WTC11 (cell line): ENCODE measurements at regions not wholly inside any gene's neighbourhood (a gene's known extent, or its start where the extent isn't known, plus 50 kb on each side); places are given as distances from the start of the nearest gene placed in this dataset.

Experiments
- ATAC-seq: fragments of 200-7000 bp; cut with Tn5 transposase; 2 replicates; pipeline ENCODE4 v1.10.0; 2021; ENCODE audit warnings: mild to moderate bottlenecking, moderate library complexity
- CTCF ChIA-PET: fragments of 300-600 bp; sonication (Branson Sonifier 250); formaldehyde crosslinking; loops from one replicate; lab custom pipeline; 2021; ENCODE audit warnings: antibody characterized with exemption; lab: Charles Lee
- POLR2A ChIA-PET: fragments of 350-600 bp; sonication (Branson Sonifier 250); formaldehyde crosslinking; loops from one replicate; lab custom pipeline; 2021; ENCODE audit warnings: antibody characterized with exemption; lab: Charles Lee
- DNase-seq: peaks from one replicate; pipeline ENCODE4 v3.0.0; 2021; ENCODE audit warnings: low spot score
- H3K27ac Mint-ChIP-seq: 2 replicates; pipeline ENCODE4 v1.8.0; 2021; ENCODE audit warnings: mixed read lengths
- H3K27me3 Mint-ChIP-seq: 2 replicates; pipeline ENCODE4 v1.8.0; 2021; ENCODE audit warnings: low read depth, mild to moderate bottlenecking, moderate library complexity, mixed read lengths
- H3K36me3 Mint-ChIP-seq: 2 replicates; pipeline ENCODE4 v1.8.0; 2021; ENCODE audit warnings: mixed read lengths
- H3K4me1 Mint-ChIP-seq: 2 replicates; pipeline ENCODE4 v1.8.0; 2022; ENCODE audit warnings: mixed read lengths
- H3K4me3 Mint-ChIP-seq: 2 replicates; pipeline ENCODE4 v1.8.0; 2021; ENCODE audit warnings: mild to moderate bottlenecking, moderate library complexity, mixed read lengths
- H3K9me3 Mint-ChIP-seq: 2 replicates; pipeline ENCODE4 v1.8.0; 2021; ENCODE audit warnings: mixed read lengths
- AFF4 ChIP-seq: sonication (generic); formaldehyde crosslinking; IDR thresholded peaks from 2 replicates; pipeline ENCODE4 v1.8.1; 2023; ENCODE audit warnings: mild to moderate bottlenecking, missing genetic modification reagents, borderline replicate concordance
- ATF6 ChIP-seq: sonication (generic); formaldehyde crosslinking; IDR thresholded peaks from 2 replicates; pipeline ENCODE4 v1.8.1; 2023; ENCODE audit warnings: mild to moderate bottlenecking, missing genetic modification reagents
- CREM ChIP-seq: sonication (generic); formaldehyde crosslinking; IDR thresholded peaks from 2 replicates; pipeline ENCODE4 v1.8.1; 2022; ENCODE audit warnings: mild to moderate bottlenecking, missing genetic modification reagents, moderate library complexity
- ETV6 ChIP-seq: sonication (generic); formaldehyde crosslinking; IDR thresholded peaks from 2 replicates; pipeline ENCODE4 v1.8.1; 2022; ENCODE audit warnings: mild to moderate bottlenecking, missing genetic modification reagents
- FOXP1 ChIP-seq: sonication (generic); formaldehyde crosslinking; IDR thresholded peaks from 2 replicates; pipeline ENCODE4 v1.8.0; 2022; ENCODE audit warnings: missing genetic modification reagents, mild to moderate bottlenecking, moderate library complexity, borderline replicate concordance
- GABPB1 ChIP-seq: sonication (generic); formaldehyde crosslinking; IDR thresholded peaks from 2 replicates; pipeline ENCODE4 v1.8.1; 2023; ENCODE audit warnings: mild to moderate bottlenecking, missing genetic modification reagents
- JUN ChIP-seq: sonication (generic); formaldehyde crosslinking; IDR thresholded peaks from 2 replicates; pipeline ENCODE4 v1.8.0; 2023; ENCODE audit warnings: mild to moderate bottlenecking, missing genetic modification reagents
- KAT7 ChIP-seq: sonication (generic); formaldehyde crosslinking; IDR thresholded peaks from 2 replicates; pipeline ENCODE4 v1.8.1; 2023; ENCODE audit warnings: missing genetic modification reagents, mild to moderate bottlenecking, borderline replicate concordance
- MLX ChIP-seq: sonication (generic); formaldehyde crosslinking; IDR thresholded peaks from 2 replicates; pipeline ENCODE4 v1.8.1; 2023; ENCODE audit warnings: mild to moderate bottlenecking, missing genetic modification reagents, moderate library complexity
- SP1 ChIP-seq: sonication (generic); formaldehyde crosslinking; conservative IDR thresholded peaks from 2 replicates; pipeline ENCODE4 v1.8.1; 2022; ENCODE audit warnings: missing genetic modification reagents
- STAT6 ChIP-seq: sonication (generic); formaldehyde crosslinking; conservative IDR thresholded peaks from 2 replicates; pipeline ENCODE4 v1.8.1; 2023; ENCODE audit warnings: mild to moderate bottlenecking, low read depth, missing genetic modification reagents, moderate library complexity
- USF1 ChIP-seq: sonication (generic); formaldehyde crosslinking; IDR thresholded peaks from 2 replicates; pipeline ENCODE4 v1.8.0; 2022; ENCODE audit warnings: mild to moderate bottlenecking, missing genetic modification reagents
- ZNF532 ChIP-seq: fragments of 250-450 bp; sonication (Bioruptor Pico); IDR thresholded peaks from 2 replicates; pipeline ENCODE4 v1.9.0; 2021; ENCODE audit warnings: mild to moderate bottlenecking, borderline replicate concordance
- ZSCAN18 ChIP-seq: fragments of 250-450 bp; sonication (Bioruptor Pico); IDR thresholded peaks from 2 replicates; pipeline ENCODE4 v2.1.2; 2022; ENCODE audit warnings: mild to moderate bottlenecking, moderate library complexity

- TF ChIP-seq KAT7 (CRISPR knock-in tag) (no peak), USF1 (CRISPR knock-in tag) (no peak), ATF6 (CRISPR knock-in tag) (no peak)
These were observed 72.3 kb upstream of the SNTG2 start (continued) for GRCh38 chr2:878245-878930.

GRCh38 chr2:877747-878146 is 72.9 kb upstream of the SNTG2 start:
- Mint-ChIP-seq H3K27ac (no peak overlapping the region), H3K27me3 (peaks cover 57% of the 10 kb centered on the region), H3K4me3 (no peak overlapping the region), H3K9me3 (peaks cover 8% of the 10 kb centered on the region; the same call in 1 of the 2 replicates), H3K4me1 (peaks cover 15% of the 10 kb centered on the region), H3K36me3 (no peaks in the 10 kb centered on the region)
- ATAC-seq (no peak), DNase-seq (no peak)
- CTCF ChIA-PET = no interaction called here
- POLR2A ChIA-PET = no interaction called here
- TF ChIP-seq CREM (CRISPR knock-in tag) (no peak), STAT6 (CRISPR knock-in tag) (no peak), GABPB1 (CRISPR knock-in tag) (no peak), ZSCAN18 (no peak)

GRCh38 chr2:875687-876615 is 74.7 kb upstream of the SNTG2 start:
- H3K4me3 Mint-ChIP-seq = no peak overlapping the region
- H3K9me3 Mint-ChIP-seq = peaks cover 8% of the 10 kb centered on the region; the same call in 1 of the 2 replicates
- DNase-seq = no peak
- no peak overlapping the region for H3K27ac Mint-ChIP-seq
- no peaks in the 10 kb centered on the region for H3K36me3 Mint-ChIP-seq
- ATAC-seq = no peak
- ChIA-PET POLR2A (no interaction called here), CTCF (no interaction called here)
- peaks cover 18% of the 10 kb centered on the region for H3K4me1 Mint-ChIP-seq
- H3K27me3 Mint-ChIP-seq = peaks cover 44% of the 10 kb centered on the region
- TF ChIP-seq ETV6 (CRISPR knock-in tag) = no peak
- TF ChIP-seq SP1 (CRISPR knock-in tag) = no peak
- TF ChIP-seq FOXP1 (CRISPR knock-in tag) = no peak
- TF ChIP-seq ZNF532 (CRISPR knock-in tag) = no peak
- no peak for TF ChIP-seq JUN (CRISPR knock-in tag)
- TF ChIP-seq MLX (CRISPR knock-in tag) = no peak
- no peak for TF ChIP-seq AFF4 (CRISPR knock-in tag)
